Neural progenitor cell (in vitro differentiated cells): ENCODE measurements at regions not wholly inside any gene's neighbourhood (a gene's known extent, or its start where the extent isn't known, plus 50 kb on each side); places are given as distances from the start of the nearest gene placed in this dataset.

Experiments
- CTCF ChIP-seq: fragments of 200-600 bp; sonication (generic); IDR thresholded peaks from 2 replicates; pipeline ENCODE4 v1.5.1; 2017; ENCODE audit warnings: antibody characterized with exemption, mild to moderate bottlenecking
- EZH2 ChIP-seq: fragments of 200-600 bp; sonication (generic); IDR thresholded peaks from 2 replicates; pipeline ENCODE4 v1.6.1; 2017; ENCODE audit warnings: antibody characterized with exemption, mild to moderate bottlenecking, moderate library complexity
- EZH2phosphoT487 ChIP-seq: fragments of 200-600 bp; sonication (generic); IDR thresholded peaks from 2 replicates; pipeline ENCODE4 v1.6.1; 2017; ENCODE audit warnings: antibody characterized with exemption

- no peak for TF ChIP-seq CTCF
- no peak for TF ChIP-seq EZH2
- no peak for TF ChIP-seq EZH2phosphoT487
Measured at GRCh38 chr9:33742519-33742918, 52.8 kb upstream of the PRSS3 start.
